Skeletal muscle tissue (tissue), 3 donors: ENCODE measurements at regions not wholly inside any gene's neighbourhood (a gene's known extent, or its start where the extent isn't known, plus 50 kb on each side); places are given as distances from the start of the nearest gene placed in this dataset.

Source experiments
- H3K27ac ChIP-seq: one replicate; pipeline ENCODE4 v1.7.0; 2013; ENCODE audit warnings: mild to moderate bottlenecking, low read depth, low read length, inconsistent platforms
- H3K27me3 ChIP-seq, 3 donors: one replicate each; pipeline ENCODE4 v1.7.0; 2013; ENCODE audit warnings: low read length in 3 of 3; ENCODE audit not compliant: control insufficient read depth in 3 of 3, insufficient read depth in 3 of 3
- H3K36me3 ChIP-seq, 3 donors: one replicate each; pipeline ENCODE4 v1.7.0; 2013; ENCODE audit warnings: low read length in 3 of 3; ENCODE audit not compliant: control insufficient read depth in 3 of 3, insufficient read depth in 3 of 3
- H3K4me1 ChIP-seq, 3 donors: one replicate each; pipeline ENCODE4 v1.7.0; 2013; ENCODE audit warnings: low read length in 3 of 3, mild to moderate bottlenecking in 3 of 3; ENCODE audit not compliant: control insufficient read depth in 3 of 3, insufficient read depth in 3 of 3
- H3K4me3 ChIP-seq, 3 donors: one replicate each; pipeline ENCODE4 v1.7.0; 2013; ENCODE audit warnings: low read length in 3 of 3
- H3K9ac ChIP-seq, 3 donors: one replicate each; pipeline ENCODE4 v1.7.0; 2013; ENCODE audit warnings: low read length in 3 of 3, mild to moderate bottlenecking in 3 of 3, moderate library complexity in 2 of 3, low read depth in 1 of 3
- H3K9me3 ChIP-seq, 3 donors: one replicate each; pipeline ENCODE4 v1.7.0; 2013; ENCODE audit warnings: low read length in 3 of 3; ENCODE audit not compliant: control insufficient read depth in 3 of 3
- donor health status: Osteomylitis.

DNA sequence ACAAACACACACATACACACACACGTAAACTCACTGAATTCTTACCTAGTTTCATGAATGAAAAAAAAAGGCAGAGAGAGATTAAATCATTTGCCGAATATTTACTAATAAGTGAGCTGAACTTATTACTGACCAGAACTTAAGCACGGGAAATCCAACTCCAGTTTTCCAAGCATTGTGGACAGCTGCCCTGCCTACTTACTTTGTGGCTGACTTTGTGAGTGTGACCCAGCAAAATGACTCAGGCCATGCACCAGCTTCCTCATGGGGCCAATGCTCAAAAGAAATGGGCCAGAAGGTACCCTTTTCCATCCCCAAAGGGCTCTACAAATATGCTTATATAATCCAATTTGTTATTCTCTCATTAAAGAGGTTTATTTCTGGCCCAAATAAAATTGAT is 87.4 kb upstream of the RHOBTB1 start:
- no peaks in the 10 kb centered on the region for H3K4me1 ChIP-seq
- no peak overlapping the region for H3K9ac ChIP-seq
- no peak overlapping the region for H3K27ac ChIP-seq
- H3K36me3 ChIP-seq = no peaks in the 10 kb centered on the region
- no peak overlapping the region for H3K4me3 ChIP-seq
- no peaks in the 10 kb centered on the region for H3K27me3 ChIP-seq
- H3K9me3 ChIP-seq = no peaks in the 10 kb centered on the region

DNA sequence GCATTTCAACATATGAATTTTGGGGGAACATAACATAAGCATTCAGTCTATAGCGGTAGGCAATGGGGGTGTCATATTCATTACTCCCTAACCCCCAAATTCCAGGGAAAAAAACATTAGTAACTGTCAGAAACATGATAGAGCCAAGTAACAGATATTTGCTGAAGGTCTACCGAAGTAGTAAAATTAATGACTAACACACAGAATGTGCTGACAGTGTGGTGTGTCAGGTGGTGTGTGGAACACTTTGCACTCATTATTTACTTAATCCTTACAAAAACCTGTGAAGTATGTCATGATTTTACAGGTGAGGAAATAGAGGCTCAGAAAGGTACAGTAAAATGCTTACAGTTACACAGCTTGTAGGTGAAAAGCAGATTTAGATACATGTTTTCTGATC is 85.4 kb upstream of the RHOBTB1 start:
- Histone ChIP-seq H3K9me3 (no peaks in the 10 kb centered on the region), H3K36me3 (no peaks in the 10 kb centered on the region), H3K4me3 (no peak overlapping the region), H3K4me1 (no peaks in the 10 kb centered on the region), H3K27me3 (no peaks in the 10 kb centered on the region), H3K9ac (no peak overlapping the region), H3K27ac (no peak overlapping the region)

DNA sequence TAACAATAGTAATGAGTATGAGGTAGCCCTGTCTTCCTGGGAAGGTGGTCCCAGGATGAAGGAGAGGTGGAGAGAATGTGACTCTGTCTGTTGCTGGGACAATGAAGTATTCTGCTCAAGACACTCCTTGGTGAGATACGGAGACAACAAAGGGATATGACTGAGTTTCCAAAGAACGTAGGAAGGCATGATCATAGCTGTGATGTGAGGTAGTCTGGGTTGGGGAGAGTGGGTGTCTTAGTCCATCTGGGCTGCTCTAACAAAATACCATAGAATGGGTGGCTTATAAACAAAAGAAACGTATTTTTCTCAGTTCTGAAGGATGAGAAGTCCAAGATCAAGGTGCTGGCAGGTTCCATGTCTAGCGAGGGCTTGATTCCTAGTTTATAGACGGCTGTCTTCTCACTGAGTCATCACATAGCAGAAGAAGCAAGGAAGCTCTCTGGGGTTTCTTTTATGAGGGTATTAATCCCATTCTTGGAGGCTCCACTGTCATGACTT is 84.9 kb upstream of the RHOBTB1 start:
- Histone ChIP-seq H3K4me3 (no peak overlapping the region), H3K9me3 (no peaks in the 10 kb centered on the region), H3K27ac (no peak overlapping the region), H3K36me3 (no peaks in the 10 kb centered on the region), H3K4me1 (no peaks in the 10 kb centered on the region), H3K27me3 (no peaks in the 10 kb centered on the region), H3K9ac (no peak overlapping the region)

DNA sequence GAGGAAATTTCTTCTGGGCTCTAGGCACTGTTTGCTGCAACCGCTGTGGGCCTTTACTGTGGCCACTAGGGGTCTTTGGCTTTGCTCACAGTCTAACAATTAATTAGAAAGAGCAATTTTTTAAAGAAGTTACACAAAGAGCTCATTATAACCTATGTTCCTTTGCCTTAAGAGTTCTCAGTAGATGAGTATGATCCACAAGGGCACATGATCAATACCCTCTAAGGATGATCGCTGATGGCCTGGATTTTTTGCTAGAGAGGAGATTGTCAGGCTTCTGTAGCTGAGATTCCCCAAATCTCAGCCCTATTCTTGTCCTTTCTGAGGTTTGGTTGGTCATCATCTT is 80.8 kb upstream of the RHOBTB1 start:
- Histone ChIP-seq H3K36me3 (no peaks in the 10 kb centered on the region), H3K4me1 (no peaks in the 10 kb centered on the region), H3K27ac (no peak overlapping the region), H3K27me3 (no peaks in the 10 kb centered on the region), H3K9me3 (no peaks in the 10 kb centered on the region), H3K9ac (no peak overlapping the region), H3K4me3 (no peak overlapping the region)

DNA sequence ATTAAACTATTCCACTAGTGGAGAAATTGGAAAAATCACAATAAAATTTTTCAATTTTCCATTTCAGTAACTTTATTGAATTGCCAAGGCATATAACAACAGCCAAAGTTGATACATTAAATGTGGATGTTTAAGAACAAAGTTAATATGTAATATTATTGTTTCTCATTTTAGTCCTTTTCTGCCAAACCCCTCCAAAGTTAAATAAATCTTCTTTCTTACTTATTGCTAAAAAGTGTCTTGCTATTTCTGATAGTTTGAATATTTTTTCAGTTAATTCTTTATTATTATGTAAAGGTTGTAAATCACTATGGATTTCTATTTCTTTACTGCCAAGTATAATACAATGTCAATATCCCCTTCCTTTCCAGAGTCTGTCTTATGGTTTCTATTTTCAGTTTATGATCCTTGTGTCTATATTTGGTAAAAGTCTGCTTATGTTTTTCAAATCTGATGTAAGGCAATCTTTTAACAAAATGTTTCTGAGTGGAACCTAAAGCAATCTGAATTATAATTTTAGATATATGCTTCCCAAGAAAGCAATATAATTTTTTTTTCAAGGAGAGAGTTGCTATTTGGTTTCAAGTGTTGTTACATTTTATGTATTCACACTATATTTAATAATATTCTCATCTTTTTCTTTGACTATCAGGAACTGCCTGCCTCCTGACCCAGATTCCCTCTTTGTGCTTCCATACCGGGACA is 80.3 kb upstream of the RHOBTB1 start:
- Histone ChIP-seq H3K4me3 (no peak overlapping the region), H3K27ac (no peak overlapping the region), H3K36me3 (no peaks in the 10 kb centered on the region), H3K27me3 (no peaks in the 10 kb centered on the region), H3K9me3 (no peaks in the 10 kb centered on the region), H3K4me1 (no peaks in the 10 kb centered on the region), H3K9ac (no peak overlapping the region)

DNA sequence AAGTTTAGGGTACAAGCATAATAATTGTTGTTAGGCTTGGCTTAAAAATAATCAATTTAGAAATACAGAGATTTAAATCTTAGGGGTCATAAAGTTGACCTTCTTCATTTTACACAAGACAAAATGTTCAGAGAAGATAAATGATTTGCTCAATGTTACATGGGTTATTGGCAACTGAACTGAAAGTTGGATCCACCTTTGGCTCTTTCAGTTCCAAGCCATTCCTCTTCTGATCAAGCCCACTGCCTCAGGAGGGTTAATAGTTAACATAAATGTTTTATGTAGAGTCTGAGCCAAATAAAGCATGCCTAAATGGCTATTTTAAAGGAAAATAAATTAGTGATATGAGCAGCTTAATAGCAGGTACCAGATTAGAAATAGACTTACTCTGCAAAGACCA is 79.1 kb upstream of the RHOBTB1 start:
- Histone ChIP-seq H3K9me3 (no peaks in the 10 kb centered on the region), H3K4me1 (no peaks in the 10 kb centered on the region), H3K9ac (no peak overlapping the region), H3K27ac (no peak overlapping the region), H3K4me3 (no peak overlapping the region), H3K27me3 (no peaks in the 10 kb centered on the region), H3K36me3 (no peaks in the 10 kb centered on the region)

DNA sequence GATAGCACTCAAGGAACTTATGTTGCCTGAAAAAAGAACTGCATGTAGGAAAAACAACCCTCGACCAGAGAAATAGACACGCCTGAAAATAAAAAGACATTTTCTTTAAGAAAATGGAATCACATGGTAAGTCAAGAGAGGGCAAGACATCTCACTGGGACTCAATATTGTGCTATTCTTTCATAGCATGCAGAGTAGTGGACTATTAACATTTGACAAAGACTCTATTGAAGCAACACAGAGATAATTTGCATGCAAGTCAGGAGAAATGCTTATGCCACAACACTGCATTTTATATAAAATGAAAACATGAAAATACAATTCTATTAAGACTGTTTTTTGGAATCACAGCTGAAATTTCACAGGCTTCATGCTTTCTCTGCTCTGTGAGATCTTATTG is 77.9 kb upstream of the RHOBTB1 start:
- H3K9me3 ChIP-seq = no peaks in the 10 kb centered on the region
- no peaks in the 10 kb centered on the region for H3K36me3 ChIP-seq
- no peak overlapping the region for H3K4me3 ChIP-seq
- H3K9ac ChIP-seq = no peak overlapping the region
- H3K27me3 ChIP-seq = no peaks in the 10 kb centered on the region
- H3K27ac ChIP-seq = no peak overlapping the region
- H3K4me1 ChIP-seq = no peaks in the 10 kb centered on the region

DNA sequence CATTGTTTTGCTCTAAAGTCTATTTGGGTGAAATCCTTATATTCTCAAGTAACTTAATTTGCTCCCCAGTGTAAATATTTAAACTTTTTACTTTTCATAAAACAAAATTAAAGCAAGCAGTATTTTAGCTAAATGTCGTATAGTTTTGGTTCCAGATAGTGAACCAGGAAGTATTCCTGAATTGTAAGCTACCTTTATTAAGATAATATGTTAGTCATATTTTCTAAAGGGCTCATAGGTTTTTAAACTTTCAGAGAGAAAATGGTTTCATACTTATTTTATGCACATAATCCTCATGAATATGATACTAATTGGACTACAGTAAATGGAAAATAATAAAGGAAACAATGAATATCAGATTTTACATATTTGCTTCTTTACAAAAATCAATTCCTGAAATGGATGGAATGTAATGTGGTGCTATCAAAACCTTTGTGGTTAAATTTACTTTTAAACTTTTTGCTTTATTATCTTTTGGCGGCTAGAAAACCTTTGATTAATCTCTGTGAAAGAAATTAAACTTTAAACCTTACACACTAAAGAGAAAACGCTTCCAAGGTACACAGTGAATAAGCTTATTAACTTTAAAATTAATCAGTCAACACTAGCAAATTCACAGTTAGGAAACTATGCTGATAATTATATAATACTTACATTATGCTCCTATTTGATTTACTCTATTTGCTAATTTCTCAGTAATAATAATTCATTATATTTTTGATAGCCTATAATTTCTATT is 76.6 kb upstream of the RHOBTB1 start:
- Histone ChIP-seq H3K27ac (no peak overlapping the region), H3K4me1 (no peaks in the 10 kb centered on the region), H3K27me3 (no peaks in the 10 kb centered on the region), H3K4me3 (no peak overlapping the region), H3K9me3 (no peaks in the 10 kb centered on the region), H3K36me3 (no peaks in the 10 kb centered on the region), H3K9ac (no peak overlapping the region)

DNA sequence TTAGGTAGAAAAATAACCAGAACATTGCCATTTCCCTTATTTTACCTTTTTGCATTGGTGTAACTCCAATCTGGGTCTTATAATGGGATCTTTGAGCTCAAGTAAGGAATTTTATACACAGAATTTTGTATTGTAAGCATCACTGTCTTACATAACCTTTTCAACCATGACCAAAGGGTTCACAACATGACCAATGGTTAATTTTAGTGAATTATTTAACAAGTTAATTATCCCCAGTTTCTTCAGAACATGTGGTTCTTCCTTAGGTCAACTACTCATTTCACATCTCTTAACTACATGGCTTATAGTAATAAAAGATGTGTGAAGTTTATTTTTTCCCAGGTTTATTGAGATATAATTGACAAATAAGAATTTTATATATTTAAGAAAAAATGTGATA is 74.2 kb upstream of the RHOBTB1 start:
- Histone ChIP-seq H3K27me3 (no peaks in the 10 kb centered on the region), H3K27ac (no peak overlapping the region), H3K36me3 (no peaks in the 10 kb centered on the region)

DNA sequence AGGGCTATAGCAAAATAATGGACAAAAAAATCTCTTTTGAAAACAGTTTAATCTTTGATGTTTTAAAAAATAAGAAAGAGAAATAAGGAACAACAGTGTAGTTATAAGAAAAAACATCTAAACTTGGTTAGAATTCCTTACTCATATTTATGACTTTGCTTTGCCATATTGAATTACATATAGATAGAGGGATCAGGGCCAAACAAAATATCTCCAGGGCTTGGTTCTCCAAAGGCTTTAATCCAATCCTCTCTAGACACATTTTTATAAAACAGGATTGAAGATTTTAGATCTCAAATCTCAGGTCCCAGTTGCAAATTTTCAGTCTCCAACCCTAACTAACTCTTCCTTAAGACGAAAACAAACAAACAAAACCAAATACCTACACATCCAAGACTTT is 72.6 kb upstream of the RHOBTB1 start:
- H3K9ac ChIP-seq = no peak overlapping the region
- H3K27ac ChIP-seq = no peak overlapping the region

More for the DNA sequence above, 74.2 kb upstream of the RHOBTB1 start:
- Histone ChIP-seq H3K4me1 (no peaks in the 10 kb centered on the region), H3K9ac (no peak overlapping the region), H3K9me3 (no peaks in the 10 kb centered on the region), H3K4me3 (no peak overlapping the region)

More for the DNA sequence above, 72.6 kb upstream of the RHOBTB1 start:
- Histone ChIP-seq H3K9me3 (no peaks in the 10 kb centered on the region), H3K4me1 (no peaks in the 10 kb centered on the region), H3K4me3 (no peak overlapping the region), H3K27me3 (no peaks in the 10 kb centered on the region), H3K36me3 (no peaks in the 10 kb centered on the region)
